ENCODE measurements at regions not wholly inside any gene's neighbourhood (a gene's known extent, or its start where the extent isn't known, plus 50 kb on each side); places are given as distances from the start of the nearest gene placed in this dataset.

DNA sequence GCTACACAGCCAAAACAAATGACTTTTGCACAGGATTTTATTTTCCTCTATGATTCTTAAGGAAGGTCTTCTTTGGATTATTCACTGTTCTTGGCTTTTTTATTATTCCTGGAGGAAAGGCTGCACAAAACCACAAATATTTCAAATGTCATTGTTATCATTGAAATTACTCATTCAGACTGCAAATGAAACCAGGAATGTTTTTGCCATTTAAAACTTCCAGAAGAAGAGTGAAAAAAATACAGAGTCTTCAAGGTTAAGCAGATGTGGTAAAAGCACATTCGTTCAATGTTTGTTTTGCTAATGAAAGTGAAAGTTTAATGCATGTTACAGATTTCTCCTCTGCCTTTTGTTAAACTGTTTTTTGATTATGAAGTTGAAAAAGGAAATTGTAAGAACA, 238.2 kb downstream of the TLE4 start:
- TF ChIP-seq POLR2A (IDR thresholded peaks at IDR 0.05; ENCODE audit: extremely low read depth, insufficient read length): no peak
- TF ChIP-seq, protein P1, sequence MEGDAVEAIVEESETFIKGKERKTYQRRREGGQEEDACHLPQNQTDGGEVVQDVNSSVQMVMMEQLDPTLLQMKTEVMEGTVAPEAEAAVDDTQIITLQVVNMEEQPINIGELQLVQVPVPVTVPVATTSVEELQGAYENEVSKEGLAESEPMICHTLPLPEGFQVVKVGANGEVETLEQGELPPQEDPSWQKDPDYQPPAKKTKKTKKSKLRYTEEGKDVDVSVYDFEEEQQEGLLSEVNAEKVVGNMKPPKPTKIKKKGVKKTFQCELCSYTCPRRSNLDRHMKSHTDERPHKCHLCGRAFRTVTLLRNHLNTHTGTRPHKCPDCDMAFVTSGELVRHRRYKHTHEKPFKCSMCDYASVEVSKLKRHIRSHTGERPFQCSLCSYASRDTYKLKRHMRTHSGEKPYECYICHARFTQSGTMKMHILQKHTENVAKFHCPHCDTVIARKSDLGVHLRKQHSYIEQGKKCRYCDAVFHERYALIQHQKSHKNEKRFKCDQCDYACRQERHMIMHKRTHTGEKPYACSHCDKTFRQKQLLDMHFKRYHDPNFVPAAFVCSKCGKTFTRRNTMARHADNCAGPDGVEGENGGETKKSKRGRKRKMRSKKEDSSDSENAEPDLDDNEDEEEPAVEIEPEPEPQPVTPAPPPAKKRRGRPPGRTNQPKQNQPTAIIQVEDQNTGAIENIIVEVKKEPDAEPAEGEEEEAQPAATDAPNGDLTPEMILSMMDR (IDR thresholded peaks at IDR 0.05; ENCODE audit: low read depth, low read length): no peak
